Endothelial cell of umbilical vein (primary cell): ENCODE measurements at regions not wholly inside any gene's neighbourhood (a gene's known extent, or its start where the extent isn't known, plus 50 kb on each side); places are given as distances from the start of the nearest gene placed in this dataset.

Source experiments
- BruUV-seq: library from RNA; stranded (reverse); fragments of 400-500 nt; replicated peaks from 2 replicates; lab custom pipeline; 2021; lab: Mats Ljungman, UMichigan
- CTCF ChIA-PET: fragments of 300-600, 350-600 bp; sonication (Branson Sonifier 250); formaldehyde crosslinking; loops from one replicate; lab custom pipeline; 2021; ENCODE audit warnings: antibody characterized with exemption, inconsistent platforms; lab: Charles Lee
- POLR2A ChIA-PET: fragments of 300-600, 350-600 bp; sonication (Branson Sonifier 250); formaldehyde crosslinking; loops from one replicate; lab custom pipeline; 2021; ENCODE audit warnings: antibody characterized with exemption, inconsistent platforms; lab: Charles Lee
- DNase-seq: peaks from one replicate; pipeline ENCODE4 v3.0.0-alpha.2; 2011; ENCODE audit warnings: low read depth, low spot score
- FAIRE-seq: peaks from 2 replicates; lab custom pipeline; 2011; peaks lifted over from hg19 to GRCh38; lab: Jason Lieb, UNC
- H2AFZ ChIP-seq: 2 replicates; pipeline ENCODE4 v1.6.0; 2012; ENCODE audit warnings: low read depth, low read length, control low read depth, inconsistent platforms
- H3K27ac ChIP-seq: 2 replicates; pipeline ENCODE4 v1.5.1; 2011; ENCODE audit warnings: low read depth, mild to moderate bottlenecking, control low read depth, low read length, moderate library complexity; ENCODE audit not compliant: insufficient read depth
- H3K27me3 ChIP-seq, 2 experiments: 2 replicates each; pipeline versions ENCODE4 v1.6.0 to v1.6.1; 2011; ENCODE audit warnings: low read length in 2 of 2, mixed read lengths in 1 of 2; ENCODE audit not compliant: control insufficient read depth in 2 of 2, insufficient read depth in 2 of 2
- H3K36me3 ChIP-seq, 2 experiments: 2 replicates in 1 of 2; 3 replicates in 1 of 2; pipeline ENCODE4 v1.5.1; 2011; ENCODE audit warnings: low read length in 2 of 2, mild to moderate bottlenecking in 1 of 2, moderate library complexity in 1 of 2; ENCODE audit not compliant: control insufficient read depth in 2 of 2, insufficient read depth in 2 of 2; ENCODE audit errors: extremely low read depth in 1 of 2
- H3K4me1 ChIP-seq: 3 replicates; pipeline ENCODE4 v1.5.1; 2011; ENCODE audit warnings: mild to moderate bottlenecking, low read length; ENCODE audit not compliant: control insufficient read depth, insufficient read depth; ENCODE audit errors: extremely low read depth
- H3K4me2 ChIP-seq: 2 replicates; pipeline ENCODE4 v1.6.1; 2011; ENCODE audit warnings: low read length, control low read depth, mixed read lengths; ENCODE audit not compliant: insufficient read depth
- H3K4me3 ChIP-seq, 3 experiments: fragments of 200-600 bp in 1 of 3; sonication (generic), shearing (Covaris generic) in 1 of 3; replicated peaks in 1 of 3; 2 replicates each; pipeline ENCODE4 v1.5.1; 2011 to 2016; ENCODE audit warnings: control low read depth in 3 of 3, low read length in 3 of 3, mild to moderate bottlenecking in 2 of 3, inconsistent platforms in 1 of 3, low read depth in 1 of 3, moderate library complexity in 1 of 3; ENCODE audit not compliant: insufficient read depth in 1 of 3
- H3K79me2 ChIP-seq: 2 replicates; pipeline ENCODE4 v1.6.0; 2012; ENCODE audit warnings: low read length, inconsistent platforms; ENCODE audit not compliant: control insufficient read depth, insufficient read depth
- H3K9ac ChIP-seq: replicated peaks from 2 replicates; pipeline ENCODE3; 2011; ENCODE audit warnings: low read length, control low read depth; ENCODE audit not compliant: insufficient read depth; ENCODE audit errors: extremely low read depth
- H3K9me1 ChIP-seq: replicated peaks from 3 replicates; pipeline ENCODE4 v1.6.0; 2011; ENCODE audit warnings: mild to moderate bottlenecking, low read length; ENCODE audit not compliant: control insufficient read depth, insufficient read depth; ENCODE audit errors: extremely low read depth
- H3K9me3 ChIP-seq: replicated peaks from 2 replicates; pipeline ENCODE4 v1.5.1; 2012; ENCODE audit warnings: low read length, inconsistent platforms; ENCODE audit not compliant: control insufficient read depth, insufficient read depth
- H4K20me1 ChIP-seq: replicated peaks from 2 replicates; pipeline ENCODE3; 2011; ENCODE audit warnings: mild to moderate bottlenecking, low read length; ENCODE audit not compliant: control insufficient read depth, insufficient read depth; ENCODE audit errors: extremely low read depth
- CTCF ChIP-seq, 2 donors: IDR thresholded peaks; 1 replicate in 1 of 2; 2 replicates in 1 of 2; pipeline ENCODE4 v1.5.1; 2011; ENCODE audit warnings: low read length in 2 of 2, mild to moderate bottlenecking in 2 of 2, moderate library complexity in 2 of 2, control low read depth in 1 of 2, inconsistent platforms in 1 of 2, low read depth in 1 of 2; ENCODE audit not compliant: insufficient read depth in 1 of 2; ENCODE audit errors: extremely low read depth in 1 of 2
- EZH2 ChIP-seq: IDR thresholded peaks from 2 replicates; pipeline ENCODE4 v1.6.1; 2012; ENCODE audit warnings: borderline replicate concordance, low read depth, mild to moderate bottlenecking, moderate library complexity, low read length, inconsistent platforms; ENCODE audit not compliant: severe bottlenecking
- FOS ChIP-seq: IDR thresholded peaks from 2 replicates; pipeline ENCODE4 v1.6.1; 2011; ENCODE audit warnings: mild to moderate bottlenecking, low read length, moderate library complexity, borderline replicate concordance; ENCODE audit not compliant: insufficient read depth
- GATA2 ChIP-seq: IDR thresholded peaks from 2 replicates; pipeline ENCODE4 v1.7.0; 2011; ENCODE audit warnings: low read depth, mild to moderate bottlenecking, moderate library complexity, mixed read lengths, low read length; ENCODE audit not compliant: insufficient read length, insufficient read depth
- JUN ChIP-seq: IDR thresholded peaks from 2 replicates; pipeline ENCODE4 v1.6.1; 2011; ENCODE audit warnings: borderline replicate concordance, low read depth; ENCODE audit not compliant: insufficient read length, insufficient read depth
- MAX ChIP-seq: IDR thresholded peaks from 2 replicates; pipeline ENCODE4 v1.6.1; 2011; ENCODE audit not compliant: insufficient read depth, insufficient read length
- MYC ChIP-seq: IDR thresholded peaks from one replicate; pipeline ENCODE4 v1.6.1; 2011; ENCODE audit warnings: mild to moderate bottlenecking, low read depth, low read length
- POLR2A ChIP-seq: IDR thresholded peaks from 2 replicates; pipeline ENCODE4 v1.6.1; 2012; ENCODE audit warnings: low read depth, mild to moderate bottlenecking, control low read depth, low read length
- POLR2AphosphoS5 ChIP-seq: IDR thresholded peaks from 2 replicates; pipeline ENCODE4 v1.6.1; 2012; ENCODE audit warnings: low read depth, mild to moderate bottlenecking, control low read depth, low read length, moderate library complexity; ENCODE audit not compliant: insufficient read depth
- dilution Hi-C: fragments of 300-500 bp; cut with MboI; formaldehyde crosslinking; loops from one replicate; pipeline ENCODE4 v1.15.0; 2019; ENCODE audit warnings: low sequenced_read_pairs; ENCODE audit not compliant: extremely low pct_ligation_motif_present
- intact Hi-C: fragments of 100-400 bp; cut with micrococcal nuclease; formaldehyde crosslinking; loops from one replicate; pipeline ENCODE4 v1.10.0; 2022

- ChIA-PET POLR2A (no interaction called here), CTCF (interaction anchor here (1.7 kb wide), 1 partner anchor 11 kb away, joined by 5 read pairs; no protein-coding TSS in a partner anchor)
- dilution Hi-C loops (no loop called here), intact Hi-C loops (no loop called here)
- Histone ChIP-seq H3K4me2 (no peak overlapping the region), H2AFZ (no peak overlapping the region), H3K9ac (no peak overlapping the region), H4K20me1 (no peaks in the 10 kb centered on the region), H3K27ac (no peak overlapping the region), H3K79me2 (no peaks in the 10 kb centered on the region), H3K27me3 (no peaks in the 10 kb centered on the region), H3K4me3 (no peak overlapping the region), H3K9me1 (no peaks in the 10 kb centered on the region), H3K36me3 (no peaks in the 10 kb centered on the region), H3K9me3 (no peaks in the 10 kb centered on the region), H3K4me1 (no peaks in the 10 kb centered on the region)
- no peak for FAIRE-seq
- TF ChIP-seq EZH2 (no peak), FOS (no peak), MYC (no peak), JUN (no peak), GATA2 (no peak), CTCF (IDR thresholded peaks at IDR 0.05; ENCODE audit: extremely low read depth in 1 of 2, insufficient read depth in 1 of 2, low read depth in 1 of 2, low read length in 2 of 2) (no peak), POLR2A (no peak), MAX (no peak), POLR2AphosphoS5 (no peak)
- BruUV-seq: no TSS peak
- DNase-seq: no peak
These were observed 734.1 kb downstream of the GBE1 start for GRCh38 chr3:81027344-81027743.
